ENCODE measurements at regions not wholly inside any gene's neighbourhood (a gene's known extent, or its start where the extent isn't known, plus 50 kb on each side); places are given as distances from the start of the nearest gene placed in this dataset.

DNA sequence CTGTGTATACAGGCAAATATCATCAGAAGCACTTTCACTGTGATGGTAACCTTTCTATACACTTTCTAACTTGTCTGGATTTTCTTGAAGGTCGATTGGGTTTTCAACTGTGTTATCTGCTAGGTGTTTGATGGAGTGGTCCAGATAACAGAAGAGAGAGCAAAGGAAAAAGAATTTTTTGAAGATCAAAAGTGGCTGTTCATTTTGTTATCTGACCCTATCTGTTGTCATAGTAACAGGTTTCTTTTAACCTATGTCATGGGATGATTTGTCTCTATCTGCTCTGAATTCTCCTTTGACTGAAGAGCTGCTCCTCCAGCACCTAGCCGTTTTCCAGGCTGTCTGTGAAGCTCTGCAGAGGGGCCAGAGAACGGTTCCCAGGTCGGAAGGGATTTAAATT is 77.8 kb upstream of the IRX2 start:
- TF ChIP-seq POLR2A (IDR thresholded peaks at IDR 0.05): no peak
- TF ChIP-seq, protein P1, sequence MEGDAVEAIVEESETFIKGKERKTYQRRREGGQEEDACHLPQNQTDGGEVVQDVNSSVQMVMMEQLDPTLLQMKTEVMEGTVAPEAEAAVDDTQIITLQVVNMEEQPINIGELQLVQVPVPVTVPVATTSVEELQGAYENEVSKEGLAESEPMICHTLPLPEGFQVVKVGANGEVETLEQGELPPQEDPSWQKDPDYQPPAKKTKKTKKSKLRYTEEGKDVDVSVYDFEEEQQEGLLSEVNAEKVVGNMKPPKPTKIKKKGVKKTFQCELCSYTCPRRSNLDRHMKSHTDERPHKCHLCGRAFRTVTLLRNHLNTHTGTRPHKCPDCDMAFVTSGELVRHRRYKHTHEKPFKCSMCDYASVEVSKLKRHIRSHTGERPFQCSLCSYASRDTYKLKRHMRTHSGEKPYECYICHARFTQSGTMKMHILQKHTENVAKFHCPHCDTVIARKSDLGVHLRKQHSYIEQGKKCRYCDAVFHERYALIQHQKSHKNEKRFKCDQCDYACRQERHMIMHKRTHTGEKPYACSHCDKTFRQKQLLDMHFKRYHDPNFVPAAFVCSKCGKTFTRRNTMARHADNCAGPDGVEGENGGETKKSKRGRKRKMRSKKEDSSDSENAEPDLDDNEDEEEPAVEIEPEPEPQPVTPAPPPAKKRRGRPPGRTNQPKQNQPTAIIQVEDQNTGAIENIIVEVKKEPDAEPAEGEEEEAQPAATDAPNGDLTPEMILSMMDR (IDR thresholded peaks at IDR 0.05): no peak

All from tibial nerve (tissue), 3 donors.